Gastrocnemius medialis (tissue), 4 donors: ENCODE measurements at regions not wholly inside any gene's neighbourhood (a gene's known extent, or its start where the extent isn't known, plus 50 kb on each side); places are given as distances from the start of the nearest gene placed in this dataset.

Source experiments
- POLR2A ChIP-seq, 2 donors: fragments of 450-650 bp; IDR thresholded peaks; one replicate each; pipeline ENCODE4 v1.6.1; 2017; ENCODE audit warnings: antibody characterized with exemption in 2 of 2, mild to moderate bottlenecking in 2 of 2, moderate library complexity in 2 of 2
- TF ChIP-seq, protein P1 (sequence below), 5 experiments: fragments of 450-650 bp in 3 of 5; fragments of 200-600 bp in 2 of 5; sonication (generic) in 2 of 5; IDR thresholded peaks in 4 of 5; conservative IDR thresholded peaks in 1 of 5; 1 replicate in 4 of 5; 2 replicates in 1 of 5; pipeline ENCODE4 v1.5.1; 2016 to 2019; ENCODE audit warnings: antibody characterized with exemption in 5 of 5, mild to moderate bottlenecking in 3 of 5, moderate library complexity in 3 of 5

DNA sequence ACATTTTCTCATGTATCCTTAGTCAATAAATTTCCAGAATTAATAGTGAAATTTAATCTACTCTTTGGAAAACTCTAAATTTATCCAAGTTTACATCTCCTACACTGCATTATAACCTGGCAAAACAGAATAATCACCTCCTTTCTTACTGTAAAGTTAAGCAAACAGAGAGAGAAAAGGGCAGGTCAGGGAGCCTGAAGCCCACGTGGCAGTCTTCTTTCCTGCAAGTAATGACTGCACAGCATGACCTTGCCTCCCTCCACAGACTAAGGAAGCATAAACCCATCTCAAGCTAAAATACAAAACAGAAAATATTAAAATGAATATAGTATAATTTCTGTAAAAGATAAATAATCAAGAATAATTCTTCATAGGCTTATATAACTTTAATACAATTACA, 1153.0 kb downstream of the C4orf33 start:
- TF ChIP-seq, protein P1, sequence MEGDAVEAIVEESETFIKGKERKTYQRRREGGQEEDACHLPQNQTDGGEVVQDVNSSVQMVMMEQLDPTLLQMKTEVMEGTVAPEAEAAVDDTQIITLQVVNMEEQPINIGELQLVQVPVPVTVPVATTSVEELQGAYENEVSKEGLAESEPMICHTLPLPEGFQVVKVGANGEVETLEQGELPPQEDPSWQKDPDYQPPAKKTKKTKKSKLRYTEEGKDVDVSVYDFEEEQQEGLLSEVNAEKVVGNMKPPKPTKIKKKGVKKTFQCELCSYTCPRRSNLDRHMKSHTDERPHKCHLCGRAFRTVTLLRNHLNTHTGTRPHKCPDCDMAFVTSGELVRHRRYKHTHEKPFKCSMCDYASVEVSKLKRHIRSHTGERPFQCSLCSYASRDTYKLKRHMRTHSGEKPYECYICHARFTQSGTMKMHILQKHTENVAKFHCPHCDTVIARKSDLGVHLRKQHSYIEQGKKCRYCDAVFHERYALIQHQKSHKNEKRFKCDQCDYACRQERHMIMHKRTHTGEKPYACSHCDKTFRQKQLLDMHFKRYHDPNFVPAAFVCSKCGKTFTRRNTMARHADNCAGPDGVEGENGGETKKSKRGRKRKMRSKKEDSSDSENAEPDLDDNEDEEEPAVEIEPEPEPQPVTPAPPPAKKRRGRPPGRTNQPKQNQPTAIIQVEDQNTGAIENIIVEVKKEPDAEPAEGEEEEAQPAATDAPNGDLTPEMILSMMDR (IDR thresholded peaks at IDR 0.05 in 4 of 5, conservative IDR thresholded peaks at IDR 0.05 in 1 of 5), result no peak
- no peak for TF ChIP-seq POLR2A (IDR thresholded peaks at IDR 0.05)
